GM23248 (cell line): ENCODE measurements at regions not wholly inside any gene's neighbourhood (a gene's known extent, or its start where the extent isn't known, plus 50 kb on each side); places are given as distances from the start of the nearest gene placed in this dataset.

ENCODE experiments used
- DNase-seq: peaks from one replicate; pipeline ENCODE4 v3.0.0-alpha.2; 2015
- H2AFZ ChIP-seq: fragments of 200-600 bp; sonication (generic); 2 replicates; pipeline ENCODE4 v1.6.1; 2016; ENCODE audit warnings: antibody characterized with exemption
- H3F3A ChIP-seq: fragments of 200-600 bp; sonication (generic); 2 replicates; pipeline ENCODE4 v1.6.1; 2016; ENCODE audit warnings: mild to moderate bottlenecking, antibody characterized with exemption, mixed run types; ENCODE audit not compliant: insufficient read depth
- H3K27ac ChIP-seq: fragments of 200-600 bp; sonication (generic); 2 replicates; pipeline ENCODE4 v1.5.1; 2016; ENCODE audit warnings: mild to moderate bottlenecking
- H3K27me3 ChIP-seq: fragments of 200-600 bp; sonication (generic); replicated peaks from 2 replicates; pipeline ENCODE4 v1.6.1; 2016; ENCODE audit warnings: mild to moderate bottlenecking; ENCODE audit not compliant: insufficient read depth
- H3K36me3 ChIP-seq: fragments of 200-600 bp; sonication (generic); 2 replicates; pipeline ENCODE4 v1.6.1; 2016; ENCODE audit warnings: low read depth, mild to moderate bottlenecking
- H3K4me1 ChIP-seq: fragments of 200-600 bp; sonication (generic); 2 replicates; pipeline ENCODE4 v1.6.1; 2016; ENCODE audit warnings: mild to moderate bottlenecking; ENCODE audit not compliant: insufficient read depth
- H3K4me2 ChIP-seq: fragments of 200-600 bp; sonication (generic); one replicate; pipeline ENCODE4 v1.6.1; 2016; ENCODE audit warnings: mild to moderate bottlenecking; ENCODE audit not compliant: unreplicated experiment
- H3K4me3 ChIP-seq: fragments of 200-600 bp; sonication (generic); 2 replicates; pipeline ENCODE4 v1.5.1; 2016; ENCODE audit warnings: mild to moderate bottlenecking
- H3K79me2 ChIP-seq: fragments of 200-600 bp; sonication (generic); 2 replicates; pipeline ENCODE4 v1.6.1; 2016; ENCODE audit warnings: mild to moderate bottlenecking; ENCODE audit not compliant: insufficient read depth
- H3K9ac ChIP-seq: fragments of 200-600 bp; sonication (generic); 2 replicates; pipeline ENCODE4 v1.6.1; 2016; ENCODE audit warnings: mild to moderate bottlenecking
- H3K9me2 ChIP-seq: fragments of 200-600 bp; sonication (generic); 2 replicates; pipeline ENCODE4 v1.6.1; 2016; ENCODE audit warnings: mixed run types, mild to moderate bottlenecking, moderate library complexity; ENCODE audit not compliant: insufficient read depth
- H3K9me3 ChIP-seq: fragments of 200-600 bp; sonication (generic); one replicate; pipeline ENCODE4 v1.6.1; 2017; ENCODE audit warnings: low read depth
- H4K20me1 ChIP-seq: fragments of 200-600 bp; sonication (generic); 2 replicates; pipeline ENCODE4 v1.6.0; 2016; ENCODE audit not compliant: insufficient read depth
- EZH2 ChIP-seq: fragments of 200-600 bp; sonication (generic); IDR thresholded peaks from 2 replicates; pipeline ENCODE4 v1.6.1; 2018; ENCODE audit warnings: antibody characterized with exemption, mild to moderate bottlenecking; ENCODE audit not compliant: insufficient read depth, poor library complexity, severe bottlenecking
- EZH2phosphoT487 ChIP-seq: fragments of 200-600 bp; sonication (generic); IDR thresholded peaks from 2 replicates; pipeline ENCODE4 v1.6.1; 2018; ENCODE audit warnings: antibody characterized with exemption, moderate library complexity, mild to moderate bottlenecking, low read depth; ENCODE audit not compliant: insufficient read depth
- WGBS, 2 experiments: methylation state at CpG; one replicate each; pipeline ENCODE4 v1.1.6; 2015 to 2017; ENCODE audit warnings: low lambda C conversion rate in 2 of 2, low coverage in 1 of 2; ENCODE audit errors: missing lambda C conversion rate in 2 of 2; 5-methylcytosine and 5-hydroxymethylcytosine counted together
- in situ Hi-C: fragments of 300-500 bp; cut with MboI; formaldehyde crosslinking; loops from 2 replicates; pipeline ENCODE4 v1.15.0; 2020

GRCh38 chr1:244271691-244272308 lies 179.9 kb downstream of the ADSS2 start:
- H3F3A ChIP-seq, result peaks cover 22% of the 10 kb centered on the region
- H3K9ac ChIP-seq, result no peak overlapping the region
- no peak overlapping the region for H3K4me2 ChIP-seq
- H3K27me3 ChIP-seq, result no peaks in the 10 kb centered on the region
- H3K4me1 ChIP-seq, result peaks cover 18% of the 10 kb centered on the region
- no peak for TF ChIP-seq EZH2
- TF ChIP-seq EZH2phosphoT487, result no peak
- no peak for DNase-seq
- 92 to 93% methylated on average over 15 of the region's 15 CpGs for WGBS, 2 experiments
- no peaks in the 10 kb centered on the region for H3K36me3 ChIP-seq
- H2AFZ ChIP-seq, result no peak overlapping the region
- H3K9me2 ChIP-seq, result no peaks in the 10 kb centered on the region
- no peak overlapping the region for H3K4me3 ChIP-seq
- no peaks in the 10 kb centered on the region for H3K9me3 ChIP-seq
- in situ Hi-C loops, result no loop called here
- no peaks in the 10 kb centered on the region for H4K20me1 ChIP-seq
- no peak overlapping the region for H3K27ac ChIP-seq
- no peaks in the 10 kb centered on the region for H3K79me2 ChIP-seq

GRCh38 chr1:244272471-244273261 lies 179.0 kb downstream of the ADSS2 start:
- TF ChIP-seq EZH2 (no peak), EZH2phosphoT487 (no peak)
- H2AFZ ChIP-seq, result peak overlapping the region; percentile 27
- peaks cover 18% of the 10 kb centered on the region for H3K4me1 ChIP-seq
- in situ Hi-C loops, result no loop called here
- DNase-seq, result peak; percentile 85
- peak overlapping the region; percentile 67 for H3K4me3 ChIP-seq
- H3K4me2 ChIP-seq, result peak overlapping the region; percentile 92
- H3K79me2 ChIP-seq, result no peaks in the 10 kb centered on the region
- H3F3A ChIP-seq, result peaks cover 22% of the 10 kb centered on the region
- H4K20me1 ChIP-seq, result no peaks in the 10 kb centered on the region
- no peaks in the 10 kb centered on the region for H3K9me3 ChIP-seq
- H3K27me3 ChIP-seq, result no peaks in the 10 kb centered on the region
- H3K9me2 ChIP-seq, result no peaks in the 10 kb centered on the region
- WGBS, 2 experiments, result 56 to 65% methylated on average over 9 of the region's 9 CpGs
- H3K9ac ChIP-seq, result peak overlapping the region; percentile 65; the same call in 1 of the 2 replicates
- H3K36me3 ChIP-seq, result no peaks in the 10 kb centered on the region
- H3K27ac ChIP-seq, result peak overlapping the region; percentile 81

GRCh38 chr1:244273262-244273844 lies 178.4 kb downstream of the ADSS2 start:
- WGBS, 2 experiments, result 1 to 3% methylated on average over 8 of the region's 8 CpGs
- peaks cover 22% of the 10 kb centered on the region for H3F3A ChIP-seq
- no peak for DNase-seq

GRCh38 chr1:244273845-244274619 lies 177.7 kb downstream of the ADSS2 start:
- peak overlapping the region; percentile 81 for H3K27ac ChIP-seq
- no peaks in the 10 kb centered on the region for H3K9me2 ChIP-seq
- H3K9me3 ChIP-seq, result no peaks in the 10 kb centered on the region
- H4K20me1 ChIP-seq, result no peaks in the 10 kb centered on the region
- H2AFZ ChIP-seq, result peak overlapping the region; percentile 72
- H3K4me1 ChIP-seq, result peaks cover 18% of the 10 kb centered on the region
- peaks cover 22% of the 10 kb centered on the region for H3F3A ChIP-seq
- in situ Hi-C loops, result no loop called here
- TF ChIP-seq EZH2 (no peak), EZH2phosphoT487 (no peak)
- peak; percentile 98 for DNase-seq
- peak overlapping the region; percentile 92 for H3K4me2 ChIP-seq
- no peaks in the 10 kb centered on the region for H3K79me2 ChIP-seq
- H3K4me3 ChIP-seq, result peak overlapping the region; percentile 67
- H3K36me3 ChIP-seq, result no peaks in the 10 kb centered on the region
- 1 to 2% methylated on average over 13 of the region's 13 CpGs for WGBS, 2 experiments
- H3K9ac ChIP-seq, result peak overlapping the region; percentile 65
- H3K27me3 ChIP-seq, result no peaks in the 10 kb centered on the region

More at GRCh38 chr1:244273262-244273844, 178.4 kb downstream of the ADSS2 start:
- Histone ChIP-seq H3K9me2 (no peaks in the 10 kb centered on the region), H3K27ac (peak overlapping the region; percentile 81), H3K4me1 (peaks cover 18% of the 10 kb centered on the region), H3K4me3 (peak overlapping the region; percentile 67), H3K79me2 (no peaks in the 10 kb centered on the region), H3K9me3 (no peaks in the 10 kb centered on the region), H3K27me3 (no peaks in the 10 kb centered on the region), H3K9ac (peak overlapping the region; percentile 65), H3K4me2 (peak overlapping the region; percentile 92), H2AFZ (peak overlapping the region; percentile 72), H3K36me3 (no peaks in the 10 kb centered on the region), H4K20me1 (no peaks in the 10 kb centered on the region)
- in situ Hi-C loops, result no loop called here
- TF ChIP-seq EZH2phosphoT487 (no peak), EZH2 (no peak)
